HG03575 (cell line): ENCODE measurements at regions not wholly inside any gene's neighbourhood (a gene's known extent, or its start where the extent isn't known, plus 50 kb on each side); places are given as distances from the start of the nearest gene placed in this dataset.

Experiments
- ATAC-seq: cut with Tn5 transposase; IDR thresholded peaks from one replicate; pipeline ENCODE4 v1.9.1; 2021; ENCODE audit not compliant: unreplicated experiment, insufficient number of reproducible peaks, low FRiP score; ENCODE audit errors: extremely low read depth

GRCh38 chr2:177021706-177022343 lies 190.8 kb upstream of the HNRNPA3 start:
- ATAC-seq, result no peak

GRCh38 chr2:177024765-177025164 lies 187.8 kb upstream of the HNRNPA3 start:
- no peak for ATAC-seq

- ATAC-seq, result no peak
Measured at GRCh38 chr2:177026253-177026652, 186.3 kb upstream of the HNRNPA3 start.

GRCh38 chr2:177026956-177027355 lies 185.6 kb upstream of the HNRNPA3 start:
- ATAC-seq, result no peak

GRCh38 chr2:177028296-177028695 lies 184.3 kb upstream of the HNRNPA3 start:
- no peak for ATAC-seq

GRCh38 chr2:177029075-177029474 lies 183.5 kb upstream of the HNRNPA3 start:
- no peak for ATAC-seq

- ATAC-seq, result no peak
Measured at GRCh38 chr2:177029501-177029900, 183.1 kb upstream of the HNRNPA3 start.

GRCh38 chr2:177029901-177030300 lies 182.7 kb upstream of the HNRNPA3 start:
- ATAC-seq, result no peak

GRCh38 chr2:177030451-177031105 lies 182.0 kb upstream of the HNRNPA3 start:
- no peak for ATAC-seq

GRCh38 chr2:177031438-177032180 lies 181.0 kb upstream of the HNRNPA3 start:
- ATAC-seq, result no peak

GRCh38 chr2:177036747-177037146 lies 175.8 kb upstream of the HNRNPA3 start:
- no peak for ATAC-seq

GRCh38 chr2:177037569-177037968 lies 175.0 kb upstream of the HNRNPA3 start:
- no peak for ATAC-seq

GRCh38 chr2:177038787-177039484 lies 173.7 kb upstream of the HNRNPA3 start:
- ATAC-seq, result no peak

GRCh38 chr2:177042311-177042710 lies 170.3 kb upstream of the HNRNPA3 start:
- ATAC-seq, result no peak

GRCh38 chr2:177044671-177045070 lies 167.9 kb upstream of the HNRNPA3 start:
- ATAC-seq, result no peak

- no peak for ATAC-seq
Measured at GRCh38 chr2:177048981-177049380, 163.6 kb upstream of the HNRNPA3 start.

- no peak for ATAC-seq
Measured at GRCh38 chr2:177051278-177051677, 161.3 kb upstream of the HNRNPA3 start.

GRCh38 chr2:177052471-177052870 lies 160.1 kb upstream of the HNRNPA3 start:
- no peak for ATAC-seq

- ATAC-seq, result no peak
Measured at GRCh38 chr2:177053038-177053437, 159.6 kb upstream of the HNRNPA3 start.

GRCh38 chr2:177053716-177054115 lies 158.9 kb upstream of the HNRNPA3 start:
- ATAC-seq, result no peak
